ENCODE measurements at regions not wholly inside any gene's neighbourhood (a gene's known extent, or its start where the extent isn't known, plus 50 kb on each side); places are given as distances from the start of the nearest gene placed in this dataset.

GRCh38 chr11:16406226-16406625 lies 49.9 kb upstream of the SOX6 start:
- H3K9me3 ChIP-seq: no peaks in the 10 kb centered on the region
- H3K27me3 ChIP-seq (replicated peaks in 1 of 2; ENCODE audit: control insufficient read depth in 2 of 2, extremely low read depth in 1 of 2, insufficient read depth in 2 of 2, low read length in 1 of 2): no peaks in the 10 kb centered on the region
- DNase-seq (no peak), ATAC-seq (replicated peaks in 1 of 4) (no peak)
- POLR2A ChIA-PET: no interaction called here
- no CpG with 5 or more reads among the region's 1 CpG for WGBS (ENCODE audit: insufficient coverage)
- Mint-ChIP-seq H3K27me3 (no peaks in the 10 kb centered on the region), H3K36me3 (no peaks in the 10 kb centered on the region), H3K9me3 (peaks cover 2 to 15% (median 4%) of the 10 kb centered on the region in 3 donors), H3K27ac (no peak overlapping the region), H3K4me1 (no peaks in the 10 kb centered on the region), H3K4me3 (no peak overlapping the region)
- no peak overlapping the region for H3K27ac ChIP-seq (ENCODE audit: low read length)
- no peak overlapping the region for H3K4me3 ChIP-seq (ENCODE audit: control insufficient read depth in 1 of 2, extremely low read depth in 1 of 2, low read length in 1 of 2)
- H3K4me1 ChIP-seq (ENCODE audit: control insufficient read depth in 1 of 2, extremely low read depth in 1 of 2, insufficient read depth in 2 of 2, low read length in 2 of 2): no peaks in the 10 kb centered on the region
- H3K36me3 ChIP-seq (ENCODE audit: control insufficient read depth in 2 of 2, extremely low read depth in 1 of 2, insufficient read depth in 1 of 2, low read length in 1 of 2): no peaks in the 10 kb centered on the region
- CTCF ChIA-PET: no interaction called here
